GM18498 (cell line): ENCODE measurements at regions not wholly inside any gene's neighbourhood (a gene's known extent, or its start where the extent isn't known, plus 50 kb on each side); places are given as distances from the start of the nearest gene placed in this dataset.
"Not testable (repeated sequence)": the region's sequence is repeated elsewhere in the genome, so short reads cannot be mapped to it uniquely, and the experiment has no call there.

ENCODE experiments used
- ATAC-seq: cut with Tn5 transposase; IDR thresholded peaks from one replicate; pipeline ENCODE4 v1.9.1; 2021; ENCODE audit warnings: mild to moderate bottlenecking, moderate library complexity; ENCODE audit not compliant: unreplicated experiment

DNA sequence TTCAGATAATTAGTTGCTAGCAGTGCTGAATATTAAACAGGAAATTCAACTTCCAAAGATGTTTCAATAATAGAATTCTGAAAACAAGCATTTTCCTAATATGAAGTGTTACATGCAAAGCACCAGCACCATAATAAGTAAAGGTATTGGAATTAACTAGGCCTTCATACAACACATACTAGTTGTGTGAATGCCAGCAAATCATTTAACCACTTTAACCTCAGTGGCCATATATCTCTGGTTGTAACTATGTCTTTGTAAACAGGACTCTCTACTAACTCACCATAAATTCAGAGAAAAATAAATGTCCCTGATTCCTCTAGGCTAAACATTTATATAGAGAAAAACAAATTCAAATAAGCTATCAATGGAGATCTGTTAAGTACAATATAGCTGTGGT is 65.1 kb upstream of the NBPF26 start:
- ATAC-seq: not testable (repeated sequence)

DNA sequence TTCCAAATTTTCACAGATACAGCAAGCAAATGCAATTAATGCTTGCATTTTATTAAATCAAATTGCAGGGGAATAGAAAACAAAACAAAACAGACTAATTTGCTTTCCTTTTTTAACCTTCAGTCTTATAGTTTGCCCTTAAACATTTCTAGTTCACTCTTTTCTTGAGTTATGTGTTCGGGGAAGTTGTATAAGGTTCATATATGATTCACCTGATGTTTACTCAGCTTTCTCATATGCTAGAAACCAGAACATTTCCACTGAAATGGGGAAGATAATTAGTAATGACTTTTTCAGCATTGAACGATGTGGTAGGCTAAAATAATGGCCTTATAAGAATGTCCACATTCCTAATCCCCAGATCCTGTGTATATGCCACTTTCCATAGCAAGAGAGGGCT is 64.6 kb upstream of the NBPF26 start:
- not testable (repeated sequence) for ATAC-seq

DNA sequence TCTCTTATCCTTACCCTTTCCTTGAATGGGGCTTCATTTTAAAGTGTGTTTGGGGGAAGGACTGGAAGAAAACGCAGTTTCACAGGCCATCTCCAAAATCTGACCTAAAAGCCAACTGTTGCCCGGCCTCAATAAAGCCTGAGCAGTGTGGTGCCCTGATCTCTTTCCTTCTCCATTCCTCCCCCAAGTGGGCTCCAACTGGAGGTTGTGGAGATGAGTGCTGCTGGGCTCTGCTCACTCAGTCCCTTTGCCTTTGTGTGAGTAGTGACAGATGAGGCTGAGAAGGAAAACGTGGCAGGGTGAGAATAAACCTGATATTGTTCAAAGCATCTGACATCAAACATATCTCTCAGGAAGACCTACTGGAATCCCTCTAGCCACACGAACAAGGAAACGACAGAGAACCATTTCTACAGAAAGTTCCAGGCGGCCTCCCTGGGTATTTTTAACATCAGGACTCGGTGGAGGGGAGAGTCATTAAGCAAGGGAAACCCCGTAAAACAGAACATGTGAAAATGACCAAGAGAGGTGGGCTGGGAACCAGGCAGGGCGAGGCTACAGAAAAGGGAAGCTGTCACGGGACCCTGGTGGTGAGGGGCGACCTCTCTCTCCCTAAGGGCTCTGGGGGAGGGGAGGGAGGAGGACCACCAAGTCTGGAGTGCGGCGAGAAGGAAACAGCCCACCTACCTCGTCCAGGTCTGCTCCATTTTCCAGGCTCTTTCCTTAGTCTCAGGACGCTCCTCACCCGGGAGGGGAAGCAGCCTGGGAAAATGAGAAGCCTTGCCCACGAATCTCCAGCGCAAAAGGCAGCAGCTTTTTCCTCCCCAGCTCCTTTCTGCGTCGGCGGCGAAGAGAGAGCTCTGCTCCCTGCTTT is 59.1 kb upstream of the NBPF26 start:
- not testable (repeated sequence) for ATAC-seq

DNA sequence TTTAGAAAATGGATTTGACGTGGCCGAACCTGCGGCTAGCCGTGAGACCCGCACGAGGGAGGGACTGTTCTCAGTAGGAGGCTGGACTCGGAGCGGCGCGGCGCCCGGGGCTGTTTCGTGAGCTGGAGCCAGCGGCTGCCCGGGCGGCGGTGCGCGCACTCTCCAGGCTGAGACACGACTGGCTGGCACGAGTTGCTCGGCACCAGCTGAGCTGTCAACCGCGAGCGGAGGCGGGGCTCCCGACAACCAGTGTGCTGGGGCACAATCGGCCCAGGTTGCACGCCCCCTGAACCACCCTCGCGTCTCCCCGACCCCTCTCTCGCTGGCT is 58.5 kb upstream of the NBPF26 start:
- peak; percentile 87 for ATAC-seq

DNA sequence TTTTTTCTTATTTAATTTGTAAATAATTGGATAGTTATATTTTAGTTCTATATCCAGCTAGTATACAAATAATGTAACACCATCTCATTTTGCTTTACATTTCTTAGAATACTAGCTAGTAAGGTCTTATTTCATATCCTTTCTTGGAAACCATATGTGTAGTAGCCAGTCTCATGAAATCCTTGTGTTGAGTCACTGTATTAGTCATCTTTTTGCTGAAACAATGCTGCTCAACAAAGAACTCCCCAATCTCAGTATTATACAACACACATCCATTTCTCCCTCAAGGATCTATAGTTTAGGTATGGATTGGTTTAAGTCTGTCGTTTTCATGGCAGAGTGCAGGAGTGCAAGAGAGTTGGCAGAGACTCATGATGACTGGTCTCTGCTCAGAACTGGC is 55.6 kb upstream of the NBPF26 start:
- ATAC-seq: not testable (repeated sequence)
